H1 (cell line): ENCODE measurements at regions not wholly inside any gene's neighbourhood (a gene's known extent, or its start where the extent isn't known, plus 50 kb on each side); places are given as distances from the start of the nearest gene placed in this dataset.

Experiments used
- CTCF ChIA-PET: fragments of 300-600 bp; sonication (Branson Sonifier 250); formaldehyde crosslinking; loops from one replicate; lab custom pipeline; 2021; ENCODE audit not compliant: partially characterized antibody; lab: Charles Lee
- POLR2A ChIA-PET: fragments of 300-600 bp; sonication (Branson Sonifier 250); formaldehyde crosslinking; loops from one replicate; lab custom pipeline; 2021; ENCODE audit warnings: inconsistent platforms; ENCODE audit not compliant: partially characterized antibody; lab: Charles Lee
- DNase-seq, 2 experiments: peaks; one replicate each; pipeline versions ENCODE4 v3.0.0 to v3.0.0-alpha.2; 2010 to 2022; ENCODE audit warnings: low spot score in 2 of 2, low read depth in 1 of 2, mixed read lengths in 1 of 2
- FAIRE-seq: peaks from 2 replicates; lab custom pipeline; 2011; peaks lifted over from hg19 to GRCh38; lab: Jason Lieb, UNC
- H2AFZ ChIP-seq: 2 replicates; pipeline ENCODE4 v1.8.1; 2012; ENCODE audit warnings: low read length, inconsistent platforms
- H2AK5ac ChIP-seq: 2 replicates; pipeline ENCODE4 v1.6.1; 2013; ENCODE audit warnings: low read depth, low read length
- H2BK120ac ChIP-seq: replicated peaks from 2 replicates; pipeline ENCODE3; 2013; ENCODE audit warnings: low read depth, low read length, inconsistent platforms
- H2BK12ac ChIP-seq: 2 replicates; pipeline ENCODE4 v1.6.1; 2013; ENCODE audit warnings: low read depth, low read length
- H2BK15ac ChIP-seq: 2 replicates; pipeline ENCODE4 v1.6.1; 2013; ENCODE audit warnings: low read length
- H2BK20ac ChIP-seq: 2 replicates; pipeline ENCODE4 v1.6.1; 2013; ENCODE audit warnings: low read length
- H2BK5ac ChIP-seq: 2 replicates; pipeline ENCODE4 v1.6.1; 2013; ENCODE audit warnings: low read depth, low read length
- H3K14ac ChIP-seq: 2 replicates; pipeline ENCODE4 v1.6.1; 2013; ENCODE audit warnings: inconsistent platforms; ENCODE audit not compliant: insufficient read length
- H3K18ac ChIP-seq: 2 replicates; pipeline ENCODE4 v1.6.1; 2013; ENCODE audit warnings: low read length; ENCODE audit errors: extremely low read depth
- H3K23ac ChIP-seq: 2 replicates; pipeline ENCODE4 v1.6.1; 2013; ENCODE audit warnings: inconsistent platforms; ENCODE audit not compliant: insufficient read length
- H3K23me2 ChIP-seq: 2 replicates; pipeline ENCODE4 v1.6.1; 2013; ENCODE audit warnings: low read depth, low read length
- H3K27ac ChIP-seq: 2 replicates; pipeline ENCODE4 v1.6.1; 2011; ENCODE audit warnings: low read depth, low read length, inconsistent platforms
- H3K27me3 ChIP-seq, 4 experiments: replicated peaks in 1 of 4; 1 replicate in 1 of 4; 2 replicates in 3 of 4; pipeline versions ENCODE4 v1.6.1 to v1.8.1; 2011 to 2013; ENCODE audit warnings: low read length in 3 of 4, mild to moderate bottlenecking in 3 of 4, inconsistent platforms in 2 of 4, mixed read lengths in 2 of 4, moderate library complexity in 1 of 4; ENCODE audit not compliant: control insufficient read depth in 3 of 4, insufficient read depth in 3 of 4; ENCODE audit errors: extremely low read depth in 1 of 4
- H3K36me3 ChIP-seq, 4 experiments: 2 replicates each; pipeline versions ENCODE4 v1.6.1 to v1.8.1; 2011 to 2013; ENCODE audit warnings: mild to moderate bottlenecking in 4 of 4, low read length in 3 of 4, moderate library complexity in 2 of 4, control low read depth in 1 of 4, inconsistent platforms in 1 of 4; ENCODE audit not compliant: insufficient read depth in 4 of 4, control insufficient read depth in 2 of 4
- H3K4ac ChIP-seq: replicated peaks from 2 replicates; pipeline ENCODE3; 2013; ENCODE audit warnings: low read length, low read depth, mixed read lengths, inconsistent platforms; ENCODE audit not compliant: insufficient read length
- H3K4me1 ChIP-seq, 4 experiments: replicated peaks in 1 of 4; 1 replicate in 1 of 4; 2 replicates in 3 of 4; pipeline versions ENCODE4 v1.6.1 to v1.8.1; 2011 to 2013; ENCODE audit warnings: low read length in 3 of 4, inconsistent platforms in 2 of 4, mixed read lengths in 1 of 4; ENCODE audit not compliant: insufficient read depth in 4 of 4, control insufficient read depth in 3 of 4
- H3K4me2 ChIP-seq, 2 experiments: 2 replicates each; pipeline versions ENCODE4 v1.6.1 to v1.8.1; 2011 to 2013; ENCODE audit warnings: low read depth in 2 of 2, low read length in 2 of 2, control low read depth in 1 of 2, inconsistent platforms in 1 of 2, mild to moderate bottlenecking in 1 of 2; ENCODE audit not compliant: insufficient read depth in 1 of 2
- H3K4me3 ChIP-seq, 4 experiments: fragments of 200-600, 300-600 bp in 1 of 4; sonication (generic), shearing (Covaris generic), sonication (Bioruptor Twin) in 1 of 4; 2 replicates each; pipeline versions ENCODE4 v1.5.1 to v1.8.1; 2011 to 2016; ENCODE audit warnings: low read length in 4 of 4, low read depth in 3 of 4, control low read depth in 2 of 4, inconsistent platforms in 2 of 4, mild to moderate bottlenecking in 2 of 4, mixed read lengths in 1 of 4, moderate library complexity in 1 of 4; ENCODE audit not compliant: insufficient read depth in 2 of 4; ENCODE audit errors: extremely low read depth in 1 of 4
- H3K56ac ChIP-seq: replicated peaks from 2 replicates; pipeline ENCODE3; 2013; ENCODE audit warnings: low read depth, mild to moderate bottlenecking, mixed read lengths, low read length, inconsistent platforms; ENCODE audit not compliant: insufficient read length
- H3K79me1 ChIP-seq: 2 replicates; pipeline ENCODE4 v1.6.1; 2013; ENCODE audit warnings: low read depth, low read length, control low read depth
- H3K79me2 ChIP-seq, 2 experiments: 2 replicates each; pipeline versions ENCODE4 v1.6.1 to v1.8.1; 2012 to 2013; ENCODE audit warnings: low read length in 2 of 2, mild to moderate bottlenecking in 2 of 2, inconsistent platforms in 1 of 2; ENCODE audit not compliant: insufficient read depth in 2 of 2, control insufficient read depth in 1 of 2
- H3K9ac ChIP-seq, 4 experiments: replicated peaks in 1 of 4; 1 replicate in 1 of 4; 2 replicates in 3 of 4; pipeline versions ENCODE4 v1.6.1 to v1.8.1; 2011 to 2013; ENCODE audit warnings: low read depth in 3 of 4, low read length in 3 of 4, control low read depth in 2 of 4, mild to moderate bottlenecking in 2 of 4, moderate library complexity in 2 of 4, inconsistent platforms in 1 of 4; ENCODE audit errors: extremely low read depth in 1 of 4
- H3K9me3 ChIP-seq, 2 experiments: 2 replicates each; pipeline versions ENCODE4 v1.6.1 to v1.8.1; 2012 to 2013; ENCODE audit warnings: mild to moderate bottlenecking in 2 of 2, moderate library complexity in 2 of 2, control low read depth in 1 of 2, inconsistent platforms in 1 of 2, low read depth in 1 of 2, low read length in 1 of 2, mixed read lengths in 1 of 2; ENCODE audit not compliant: insufficient read depth in 2 of 2
- H4K20me1 ChIP-seq, 2 experiments: replicated peaks in 1 of 2; 2 replicates each; pipeline versions ENCODE3 to v1.8.1; 2011 to 2013; ENCODE audit warnings: inconsistent platforms in 2 of 2, low read length in 2 of 2, mild to moderate bottlenecking in 1 of 2; ENCODE audit not compliant: insufficient read depth in 2 of 2, control insufficient read depth in 1 of 2
- H4K5ac ChIP-seq: 2 replicates; pipeline ENCODE4 v1.6.1; 2013; ENCODE audit warnings: low read length, low read depth, mixed read lengths, inconsistent platforms; ENCODE audit not compliant: insufficient read length
- H4K8ac ChIP-seq: 2 replicates; pipeline ENCODE4 v1.8.0; 2013; ENCODE audit warnings: mild to moderate bottlenecking, moderate library complexity, low read length, inconsistent platforms; ENCODE audit not compliant: insufficient read depth; ENCODE audit errors: extremely low read depth
- H4K91ac ChIP-seq: replicated peaks from 2 replicates; pipeline ENCODE3; 2013; ENCODE audit warnings: low read length, mixed read lengths, inconsistent platforms; ENCODE audit not compliant: insufficient read length
- RBBP5 ChIP-seq: IDR thresholded peaks from 2 replicates; pipeline ENCODE4 v1.7.1; 2012; ENCODE audit warnings: low read depth, mild to moderate bottlenecking, inconsistent platforms, low read length, moderate library complexity, borderline replicate concordance
- RXRA ChIP-seq: IDR thresholded peaks from 2 replicates; pipeline ENCODE4 v1.6.1; 2011; ENCODE audit warnings: low read depth, mild to moderate bottlenecking, low read length, moderate library complexity; ENCODE audit not compliant: insufficient read depth
- TBP ChIP-seq: IDR thresholded peaks from 2 replicates; pipeline ENCODE4 v1.6.1; 2011; ENCODE audit warnings: low read depth, low read length, improper control_type of control experiment
- WGBS, 2 experiments: shearing (Covaris generic) in 1 of 2; methylation state at CpG; one replicate each; pipeline versions ENCODE4 v1.1.6 to v1.1.7; 2013 to 2015; ENCODE audit warnings: low lambda C conversion rate in 2 of 2, mixed read lengths in 2 of 2, inconsistent platforms in 1 of 2, low coverage in 1 of 2, missing lambda C conversion rate in 1 of 2; ENCODE audit not compliant: insufficient replicate concordance in 2 of 2, insufficient coverage in 1 of 2, insufficient read length in 1 of 2; ENCODE audit errors: extremely low coverage in 1 of 2, missing lambda C conversion rate in 1 of 2; 5-methylcytosine and 5-hydroxymethylcytosine counted together

GRCh38 chr10:130439766-130440165, 303.6 kb downstream of the GLRX3 start:
- peak in 1 of 2 experiments; percentile 33 for DNase-seq

More at GRCh38 chr10:130439766-130440165, 303.6 kb downstream of the GLRX3 start:
- no peak overlapping the region for H3K23ac ChIP-seq
- H3K27me3 ChIP-seq: no peaks in the 10 kb centered on the region
- H2AK5ac ChIP-seq: no peak overlapping the region
- no peak overlapping the region for H2AFZ ChIP-seq
- no peaks in the 10 kb centered on the region for H4K20me1 ChIP-seq
- WGBS, 2 experiments: 83% methylated on average over 6 of the region's 6 CpGs; no CpG with 5 or more reads in 1 of the 2 experiments
- no peaks in the 10 kb centered on the region for H3K9me3 ChIP-seq
- H3K56ac ChIP-seq: no peak overlapping the region
- FAIRE-seq: no peak
- H3K9ac ChIP-seq: no peak overlapping the region
- TF ChIP-seq RBBP5: no peak
- no peak for TF ChIP-seq TBP
- TF ChIP-seq RXRA: no peak
- TF ChIP-seq, all 59 proteins: peak for 0
- Histone ChIP-seq H3K27ac (no peak overlapping the region), H4K8ac (no peak overlapping the region), H2BK12ac (no peak overlapping the region), H3K79me2 (no peaks in the 10 kb centered on the region), H2BK120ac (no peak overlapping the region), H3K18ac (no peak overlapping the region), H3K4me3 (no peak overlapping the region), H2BK5ac (no peak overlapping the region), H4K5ac (no peak overlapping the region), H4K91ac (no peak overlapping the region), H3K4ac (no peak overlapping the region), H3K4me2 (no peak overlapping the region), H3K36me3 (no peaks in the 10 kb centered on the region), H3K14ac (no peak overlapping the region), H2BK15ac (no peak overlapping the region), H3K4me1 (no peaks in the 10 kb centered on the region), H2BK20ac (no peak overlapping the region), H3K23me2 (no peaks in the 10 kb centered on the region), H3K79me1 (no peaks in the 10 kb centered on the region)
- CTCF ChIA-PET: interaction anchor here (0.7 to 1.3 kb wide), 2 partner anchors 10 to 12 kb away, joined by 3 read pairs; no protein-coding TSS in a partner anchor
- POLR2A ChIA-PET: no interaction called here
